GM18517 (cell line): ENCODE measurements at regions not wholly inside any gene's neighbourhood (a gene's known extent, or its start where the extent isn't known, plus 50 kb on each side); places are given as distances from the start of the nearest gene placed in this dataset.

Experiments used
- ATAC-seq: cut with Tn5 transposase; IDR thresholded peaks from one replicate; pipeline ENCODE4 v1.9.1; 2021; ENCODE audit warnings: mild to moderate bottlenecking, moderate library complexity; ENCODE audit not compliant: unreplicated experiment

DNA sequence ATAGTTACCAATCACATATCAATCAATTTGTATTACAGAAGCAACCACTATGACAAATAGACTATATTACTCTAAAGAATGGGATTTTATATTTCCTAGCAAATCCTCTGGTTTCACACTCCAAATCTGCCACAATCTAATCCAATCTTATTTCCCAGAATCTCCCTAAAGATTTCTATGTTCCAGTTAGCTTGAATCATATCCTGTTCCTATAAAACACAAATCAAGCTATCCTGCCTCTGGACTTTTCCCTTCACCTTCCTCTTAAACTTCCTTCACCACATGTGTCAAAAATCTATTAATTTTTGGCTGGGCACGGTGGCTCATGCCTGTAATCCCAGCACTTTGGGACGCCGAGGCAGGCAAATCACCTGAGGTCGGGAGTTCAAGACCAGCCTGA is 50.0 kb downstream of the PIK3C2A start:
- ATAC-seq, result no peak

DNA sequence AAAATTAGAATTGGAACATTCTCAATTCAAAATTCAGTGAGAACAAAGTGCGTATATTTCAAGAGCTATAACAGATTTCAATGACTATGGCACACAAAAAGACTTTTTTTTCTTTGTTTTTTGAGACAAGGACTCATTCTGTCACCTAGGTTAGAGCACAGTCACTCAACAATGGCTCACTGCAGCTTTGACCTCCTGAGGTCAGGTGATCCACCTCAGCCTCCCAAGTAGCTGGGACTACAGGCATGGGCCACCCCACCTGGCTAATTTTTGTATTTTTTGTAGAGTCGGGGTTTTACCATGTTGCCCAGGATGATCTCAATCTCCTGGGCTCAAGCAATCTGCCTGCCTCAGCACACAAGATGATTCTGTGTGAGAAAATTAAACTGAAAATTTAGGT is 51.5 kb downstream of the PIK3C2A start:
- ATAC-seq, result no peak

DNA sequence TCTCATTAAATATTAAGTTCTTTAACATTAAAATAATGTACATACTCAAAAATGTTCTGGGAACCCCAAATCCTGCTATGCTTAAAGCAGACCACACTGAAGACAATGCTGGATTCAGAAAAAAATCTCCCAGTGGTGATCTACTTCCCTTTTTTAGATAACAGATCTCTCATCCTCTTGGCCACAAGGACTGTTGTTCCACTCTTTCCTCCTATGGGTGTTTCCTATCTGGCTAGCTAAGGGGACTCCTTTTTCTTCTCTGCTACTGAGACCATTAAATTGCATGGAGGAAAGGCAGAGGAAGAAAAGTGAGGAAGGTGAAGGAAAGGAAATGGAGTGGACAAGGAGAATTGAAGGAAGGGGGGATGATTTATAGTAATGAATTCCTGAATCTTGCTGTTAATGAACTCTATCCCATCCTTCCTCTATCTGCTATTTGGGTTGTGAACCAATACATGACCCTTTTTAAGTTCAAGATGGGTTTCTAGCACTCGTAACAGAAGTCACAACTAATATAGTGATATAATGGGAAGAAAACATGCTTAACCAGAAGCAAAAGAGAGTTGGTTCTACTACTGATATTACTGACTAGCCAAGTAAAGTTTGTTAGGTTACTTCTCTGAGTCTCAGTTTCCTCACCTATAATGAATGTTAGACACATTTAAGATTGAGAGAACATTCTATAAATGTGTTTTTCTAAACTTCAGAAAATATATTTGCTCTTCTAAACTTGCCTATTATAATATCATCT is 53.2 kb downstream of the PIK3C2A start:
- ATAC-seq, result no peak

DNA sequence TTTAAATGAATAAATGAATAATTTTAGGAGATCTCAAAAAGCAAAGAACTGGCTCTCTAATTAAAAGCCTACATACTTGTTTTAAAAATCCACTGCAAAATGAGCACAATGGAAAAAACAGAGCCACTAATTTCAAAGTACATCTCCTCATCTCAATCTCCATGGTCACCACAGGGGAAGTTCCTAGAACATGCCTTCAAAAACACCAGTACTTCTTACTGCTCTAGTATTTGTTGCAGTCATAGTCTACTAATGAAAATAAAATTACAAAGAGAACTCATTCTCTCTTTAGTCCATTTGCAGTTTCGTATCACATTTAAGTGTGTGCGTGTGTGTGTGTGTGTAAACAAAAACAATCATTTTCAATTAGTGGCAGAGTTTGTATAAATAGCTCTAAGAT is 54.0 kb downstream of the PIK3C2A start:
- ATAC-seq, result no peak

DNA sequence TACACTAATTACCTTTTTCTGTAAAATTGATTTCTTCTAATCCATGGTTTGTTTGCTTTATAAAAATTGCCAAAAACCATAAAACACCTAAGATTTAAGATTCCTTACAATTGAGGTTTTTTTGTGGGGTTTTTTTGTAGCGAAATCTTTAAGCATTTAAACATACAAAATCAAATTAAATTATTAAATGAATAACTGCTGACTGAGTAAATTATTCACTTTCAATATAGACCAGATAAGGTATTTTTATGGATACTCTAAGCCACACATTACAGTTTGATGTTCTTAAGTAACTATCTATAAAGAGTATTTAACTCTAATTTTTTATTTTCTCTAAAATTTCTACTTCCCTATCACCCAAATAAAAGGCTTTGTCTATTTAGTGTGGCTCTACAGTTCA is 55.5 kb downstream of the PIK3C2A start:
- ATAC-seq, result no peak

DNA sequence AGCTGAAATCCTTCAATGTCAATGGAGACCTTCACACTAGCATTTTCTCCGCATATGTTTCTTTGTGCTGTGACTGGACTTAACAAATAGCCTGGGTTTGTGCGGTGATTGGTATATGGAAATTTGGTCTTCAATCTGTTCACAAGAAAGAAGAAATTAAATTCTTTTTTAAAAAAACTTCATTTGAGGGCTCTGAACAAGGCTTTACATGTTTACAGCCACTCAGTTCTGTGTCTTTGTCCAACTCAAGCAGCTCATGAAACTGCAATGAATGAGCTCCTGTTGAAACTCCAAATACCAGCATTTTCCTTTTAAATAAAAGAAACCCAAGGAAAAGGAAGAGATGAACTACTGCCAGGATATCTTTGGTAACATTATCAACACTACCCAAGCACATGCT is 57.3 kb downstream of the PIK3C2A start:
- ATAC-seq, result no peak

DNA sequence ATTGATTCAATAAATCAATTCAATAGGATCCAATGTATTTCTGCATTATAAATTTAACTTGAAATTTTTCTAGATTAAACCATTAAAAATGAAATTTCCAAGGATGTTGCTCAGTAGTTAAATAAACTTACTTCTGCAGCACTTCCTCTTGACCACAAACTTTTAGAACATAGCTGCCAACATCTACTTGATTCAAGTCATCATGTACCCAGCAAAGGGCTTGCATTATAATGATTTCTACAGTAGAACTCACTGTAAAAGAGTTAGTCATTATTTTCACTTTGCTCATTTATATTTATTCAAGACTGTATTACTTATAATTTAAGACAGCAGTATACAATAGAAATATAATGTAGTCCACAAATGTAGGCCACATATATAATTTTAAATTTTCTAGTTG is 59.2 kb downstream of the PIK3C2A start:
- ATAC-seq, result no peak

DNA sequence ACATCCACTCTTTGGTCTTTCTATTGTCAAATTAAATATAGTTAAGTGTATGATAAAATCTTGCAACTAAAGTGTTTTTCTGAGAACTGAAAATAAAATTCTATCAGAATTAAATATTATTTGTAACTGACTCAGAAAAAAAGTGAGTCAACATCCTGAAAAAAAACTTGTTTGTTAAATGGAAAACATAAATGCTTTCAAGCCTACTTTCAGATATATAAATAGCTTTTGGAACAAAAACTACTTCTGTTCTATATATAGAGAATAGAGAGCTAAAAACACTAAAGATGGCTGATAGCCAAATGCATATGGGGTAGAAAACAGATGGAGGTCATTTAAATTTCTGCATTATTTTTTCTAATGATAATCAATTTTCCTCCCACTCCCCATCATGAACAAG is 61.8 kb downstream of the PIK3C2A start:
- ATAC-seq, result peak; percentile 66

DNA sequence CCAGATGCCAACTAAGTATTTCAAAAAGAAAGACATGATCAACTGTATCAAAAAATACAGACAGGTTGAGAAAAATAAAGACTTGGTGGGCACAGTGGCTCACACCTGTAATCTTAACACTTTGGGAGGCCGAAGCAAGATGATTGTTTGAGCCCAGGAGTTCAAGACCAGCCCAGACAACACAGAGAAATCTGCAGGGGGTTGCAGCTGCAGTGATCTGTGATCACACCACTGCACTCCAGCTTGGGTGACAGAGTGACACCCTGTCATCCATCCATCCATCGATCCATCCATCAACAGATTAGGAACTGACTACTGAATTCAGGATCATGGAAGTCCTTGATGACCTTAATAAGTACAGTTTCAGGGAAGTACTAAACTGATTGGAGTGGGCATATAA is 65.0 kb upstream of the RPS13 start:
- no peak for ATAC-seq

DNA sequence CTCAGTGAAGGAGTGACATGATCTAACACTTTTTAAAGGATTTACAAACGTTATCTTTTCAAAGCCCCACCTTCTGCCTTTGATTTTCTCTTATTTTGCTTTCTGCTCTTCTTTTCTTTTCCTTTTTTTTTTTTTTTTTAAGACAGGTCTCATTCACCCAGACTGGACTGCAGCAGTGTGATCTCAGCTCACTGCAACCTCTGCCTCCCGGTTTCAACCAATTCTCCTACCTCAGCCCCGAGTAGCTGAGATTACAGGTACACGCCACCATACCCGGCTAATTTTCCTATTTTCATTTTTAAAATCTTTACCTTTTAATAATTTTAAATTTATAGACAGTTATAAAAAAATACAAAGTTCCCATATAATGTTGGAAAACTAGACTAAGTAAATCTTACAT is 63.7 kb upstream of the RPS13 start:
- ATAC-seq, result no peak

DNA sequence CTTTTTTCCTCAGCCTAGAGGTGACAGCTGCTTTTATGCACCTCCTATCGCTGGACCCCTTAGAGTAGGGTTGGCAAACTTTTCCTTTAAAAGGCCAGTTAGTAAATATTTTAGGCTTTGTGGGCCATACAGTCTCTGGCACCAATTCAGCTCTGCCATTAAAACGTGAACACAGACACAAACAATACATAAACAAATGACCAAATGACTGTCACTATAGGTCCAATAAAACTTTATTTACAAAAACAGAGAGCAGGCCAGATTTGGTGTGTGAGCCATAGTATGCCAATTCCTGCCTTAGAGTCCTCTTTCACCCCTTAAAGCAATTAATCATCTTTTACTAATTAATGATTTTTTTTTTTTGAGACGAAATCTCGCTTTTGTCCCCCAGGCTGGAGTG is 61.1 kb upstream of the RPS13 start:
- ATAC-seq, result no peak

DNA sequence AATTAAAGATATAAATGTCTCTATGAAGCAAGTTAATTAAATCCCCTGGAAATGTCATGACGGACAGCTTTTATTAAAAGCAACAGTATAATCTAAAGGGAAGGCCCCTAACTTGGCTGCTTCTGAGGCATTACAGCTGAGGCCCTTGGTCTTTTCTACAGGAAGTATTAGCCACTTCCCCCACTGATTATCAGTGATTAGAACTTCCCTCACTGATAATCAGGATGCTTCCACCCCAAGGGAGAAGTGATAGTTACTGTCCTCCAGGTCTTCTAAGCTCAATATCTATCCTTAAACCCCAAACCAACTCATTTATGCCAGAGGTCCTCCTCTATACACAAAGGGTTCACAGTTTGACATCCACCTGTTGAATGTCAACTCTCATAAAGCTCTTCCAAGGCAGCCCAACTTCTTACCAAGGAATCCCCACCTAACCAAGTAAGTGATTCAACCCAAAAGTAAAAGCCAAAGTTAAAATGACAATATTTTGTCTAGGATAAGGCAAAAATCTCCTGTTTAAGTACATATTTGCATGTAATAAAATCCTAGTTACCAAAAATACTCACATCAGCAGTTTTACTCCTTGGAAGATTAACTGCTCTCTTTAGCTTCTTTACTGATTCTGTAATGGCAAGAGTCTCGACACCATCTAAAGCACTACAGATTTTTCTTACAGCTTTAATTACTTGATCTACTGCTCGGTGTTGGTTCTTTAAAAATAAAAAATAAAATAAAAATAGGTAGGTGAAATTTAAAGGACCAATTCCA is 58.6 kb upstream of the RPS13 start:
- no peak for ATAC-seq

DNA sequence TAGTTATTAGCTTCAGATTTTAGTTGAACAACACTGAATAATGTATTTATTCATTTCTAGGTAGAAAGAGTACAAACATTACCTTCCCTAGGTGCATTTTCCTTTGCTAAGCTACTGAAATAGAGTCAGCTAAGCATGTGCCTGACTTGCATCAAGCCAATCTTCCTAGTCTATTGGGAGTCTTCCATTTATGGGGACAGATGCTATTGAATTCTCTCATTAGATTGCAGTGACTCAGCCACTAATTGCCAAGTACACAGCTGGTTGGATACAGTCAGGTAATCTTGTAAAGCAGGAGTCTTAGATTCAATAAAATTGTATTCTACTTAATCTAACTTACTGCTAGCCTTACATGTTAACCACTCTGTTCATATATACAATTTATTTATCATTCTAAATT is 55.2 kb upstream of the RPS13 start:
- no peak for ATAC-seq

DNA sequence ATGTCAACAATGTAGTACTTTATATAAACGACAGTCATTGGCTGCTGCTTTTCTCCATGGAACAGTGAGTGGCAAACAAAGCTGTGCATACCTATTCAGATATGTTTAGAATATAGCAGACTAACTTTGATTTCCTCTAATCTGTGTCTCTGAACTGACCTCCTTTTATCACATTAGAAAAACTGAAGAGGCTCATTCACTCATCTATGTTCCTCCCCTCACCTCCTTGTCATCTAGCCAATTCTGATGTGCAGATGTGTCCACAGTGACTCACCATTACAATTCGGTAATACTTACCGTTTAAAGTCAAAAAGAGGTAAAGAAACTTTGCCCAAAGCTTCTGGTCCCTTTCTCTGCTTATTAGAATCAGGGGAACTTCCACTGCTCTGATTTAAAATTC is 51.5 kb upstream of the RPS13 start:
- ATAC-seq, result no peak
